Activated T-helper 1 cell treated with anti-CD3 and anti-CD28 coated beads, Interleukin-12 subunit alpha, Interleukin-12 subunit beta, Interleukin-2, Interleukin-4 antibody, amounts not matched to agents 30 ng/mL and 10 ng/mL and 1 ng/mL, durations not matched to agents 14 hours and 24 hours and 36 hours (primary cell): ENCODE measurements at regions not wholly inside any gene's neighbourhood (a gene's known extent, or its start where the extent isn't known, plus 50 kb on each side); places are given as distances from the start of the nearest gene placed in this dataset.

Experiments
- DNase-seq: peaks from one replicate; pipeline ENCODE4 v3.0.0; 2021; ENCODE audit warnings: low spot score
- H3K27ac Mint-ChIP-seq: one replicate; pipeline ENCODE4 v1.8.0; 2021; ENCODE audit warnings: mild to moderate bottlenecking, mixed read lengths
- H3K27me3 Mint-ChIP-seq: one replicate; pipeline ENCODE4 v1.8.0; 2022; ENCODE audit warnings: mild to moderate bottlenecking, moderate library complexity, mixed read lengths; ENCODE audit not compliant: insufficient read depth
- H3K36me3 Mint-ChIP-seq: one replicate; pipeline ENCODE4 v1.8.0; 2021; ENCODE audit warnings: low read depth, mixed read lengths
- H3K4me1 Mint-ChIP-seq: one replicate; pipeline ENCODE4 v1.8.0; 2021; ENCODE audit warnings: low read depth, mixed read lengths
- H3K4me3 Mint-ChIP-seq: one replicate; pipeline ENCODE4 v1.8.0; 2021; ENCODE audit warnings: mild to moderate bottlenecking, moderate library complexity, mixed read lengths
- H3K9me3 Mint-ChIP-seq: one replicate; pipeline ENCODE4 v1.8.0; 2021; ENCODE audit warnings: mixed read lengths
- intact Hi-C: fragments of 100-400 bp; cut with micrococcal nuclease; formaldehyde crosslinking; loops from one replicate; pipeline ENCODE4 v1.15.1; 2024

DNA sequence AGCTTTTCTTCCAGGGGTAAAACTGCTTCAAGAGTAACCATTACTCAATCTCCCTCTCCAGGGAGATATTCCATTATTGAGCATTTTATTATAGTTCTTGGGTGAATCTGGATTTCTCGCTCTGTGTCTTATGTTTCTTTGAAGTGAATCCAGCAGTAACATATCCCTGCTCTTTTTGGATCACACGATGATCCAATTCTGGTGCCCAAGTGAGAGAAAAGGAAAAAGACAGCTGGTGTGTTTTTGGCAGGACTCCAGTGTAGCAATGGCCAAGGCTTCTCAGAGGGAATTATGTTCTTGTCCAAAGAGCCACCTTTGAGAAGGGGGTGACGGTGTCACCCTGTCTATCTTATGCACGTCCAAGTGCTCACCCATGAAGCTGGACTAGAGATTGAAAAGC, 140.3 kb upstream of the ERRFI1 start:
- Mint-ChIP-seq H3K4me1 (peaks cover 25% of the 10 kb centered on the region), H3K36me3 (peaks cover 2% of the 10 kb centered on the region), H3K27ac (no peak overlapping the region), H3K9me3 (no peaks in the 10 kb centered on the region), H3K27me3 (peaks cover 6% of the 10 kb centered on the region), H3K4me3 (no peak overlapping the region)
- intact Hi-C loops, result loop anchor here (5.0 kb wide), 1 partner anchor 134 kb away; no protein-coding TSS in a partner anchor
- DNase-seq, result no peak

DNA sequence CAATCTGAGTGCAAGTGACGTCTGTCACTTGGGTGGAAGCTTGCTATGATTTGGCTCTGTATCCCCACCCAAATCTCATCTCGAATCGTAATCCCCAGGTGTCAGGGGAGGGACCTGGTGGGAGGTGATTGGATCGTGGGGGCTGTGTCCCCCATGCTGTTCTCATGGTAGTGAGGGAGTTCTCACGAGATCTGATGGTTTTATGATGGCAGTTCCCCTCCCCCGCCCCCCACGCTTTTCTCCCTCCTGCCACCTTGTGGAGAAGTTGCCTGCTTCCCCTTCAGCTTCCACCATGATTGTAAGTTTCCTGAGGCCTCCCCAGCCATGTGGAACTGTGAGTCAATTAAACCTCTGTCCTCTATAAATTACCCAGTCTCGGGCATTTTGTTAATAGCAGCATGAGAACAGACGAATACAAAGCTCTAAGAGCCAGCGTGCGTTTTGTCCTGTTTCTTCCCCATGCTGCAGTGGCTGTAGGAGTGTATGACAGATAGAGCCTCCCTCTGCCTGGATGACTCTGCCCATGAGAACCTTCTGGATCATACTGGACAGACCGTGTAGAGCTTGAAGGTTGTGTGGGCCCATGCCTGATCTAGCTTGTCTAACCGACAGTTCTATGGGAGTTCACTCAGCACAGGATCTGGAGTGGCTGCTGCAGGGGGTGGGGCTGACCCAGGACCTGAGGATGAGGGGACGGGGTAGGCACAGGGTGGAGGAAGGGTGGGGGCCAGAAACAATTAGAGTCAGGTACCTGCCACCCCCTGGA, 139.7 kb upstream of the ERRFI1 start:
- Mint-ChIP-seq H3K4me1 (peaks cover 25% of the 10 kb centered on the region), H3K36me3 (peaks cover 2% of the 10 kb centered on the region), H3K9me3 (no peaks in the 10 kb centered on the region), H3K27ac (no peak overlapping the region), H3K27me3 (peaks cover 8% of the 10 kb centered on the region), H3K4me3 (no peak overlapping the region)
- intact Hi-C loops, result loop anchor here (5.0 kb wide), 1 partner anchor 133 kb away; no protein-coding TSS in a partner anchor
- DNase-seq, result no peak

DNA sequence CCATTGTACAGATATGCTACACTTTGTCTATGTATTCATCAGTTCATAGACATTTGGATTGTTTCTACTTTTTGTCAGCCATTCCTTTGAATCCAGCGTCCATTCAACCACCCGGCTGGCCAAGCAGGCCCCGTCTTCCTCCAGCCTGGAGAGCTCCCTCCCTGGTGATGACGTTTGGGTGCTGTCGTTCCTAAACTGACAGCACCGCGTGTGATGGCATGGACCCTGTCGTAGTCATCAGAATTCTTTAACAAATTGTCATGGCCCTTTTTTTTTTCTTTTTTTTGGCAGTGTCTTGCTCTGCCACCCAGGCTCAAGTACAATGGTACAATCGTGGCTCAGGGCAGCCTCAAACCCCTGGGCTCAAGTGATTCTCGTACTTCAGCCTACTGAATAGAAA, 138.6 kb upstream of the ERRFI1 start:
- peaks cover 8% of the 10 kb centered on the region for H3K27me3 Mint-ChIP-seq
- H3K4me1 Mint-ChIP-seq, result peaks cover 19% of the 10 kb centered on the region
- intact Hi-C loops, result loop anchor here (5.0 kb wide), 1 partner anchor 132 kb away; no protein-coding TSS in a partner anchor
- no peak overlapping the region for H3K4me3 Mint-ChIP-seq
- DNase-seq, result no peak
- H3K27ac Mint-ChIP-seq, result no peak overlapping the region
- H3K36me3 Mint-ChIP-seq, result peaks cover 2% of the 10 kb centered on the region
- H3K9me3 Mint-ChIP-seq, result no peaks in the 10 kb centered on the region

DNA sequence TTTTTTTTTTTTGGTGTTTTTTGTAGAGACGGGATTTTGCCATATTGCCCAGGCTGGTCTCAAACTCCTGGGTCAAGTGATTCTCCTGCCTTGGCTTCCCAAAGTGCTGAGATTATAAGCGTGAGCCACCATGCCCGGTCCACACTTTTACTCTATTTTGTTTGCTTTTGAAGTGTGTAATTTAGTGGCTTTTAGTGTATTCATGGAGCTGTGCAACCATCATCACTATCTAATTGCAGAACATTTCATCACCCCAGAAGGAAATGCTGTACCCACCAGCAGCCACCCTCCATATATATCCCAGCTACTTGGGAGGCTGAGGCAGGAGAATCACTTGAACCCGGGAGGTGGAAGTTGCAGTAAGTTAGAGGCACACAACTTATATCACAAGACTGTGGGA, 136.9 kb upstream of the ERRFI1 start:
- peaks cover 12% of the 10 kb centered on the region for H3K27me3 Mint-ChIP-seq
- H3K9me3 Mint-ChIP-seq, result no peaks in the 10 kb centered on the region
- H3K27ac Mint-ChIP-seq, result no peak overlapping the region
- no peaks in the 10 kb centered on the region for H3K36me3 Mint-ChIP-seq
- H3K4me1 Mint-ChIP-seq, result peaks cover 16% of the 10 kb centered on the region
- DNase-seq, result no peak
- intact Hi-C loops, result no loop called here
- H3K4me3 Mint-ChIP-seq, result no peak overlapping the region

DNA sequence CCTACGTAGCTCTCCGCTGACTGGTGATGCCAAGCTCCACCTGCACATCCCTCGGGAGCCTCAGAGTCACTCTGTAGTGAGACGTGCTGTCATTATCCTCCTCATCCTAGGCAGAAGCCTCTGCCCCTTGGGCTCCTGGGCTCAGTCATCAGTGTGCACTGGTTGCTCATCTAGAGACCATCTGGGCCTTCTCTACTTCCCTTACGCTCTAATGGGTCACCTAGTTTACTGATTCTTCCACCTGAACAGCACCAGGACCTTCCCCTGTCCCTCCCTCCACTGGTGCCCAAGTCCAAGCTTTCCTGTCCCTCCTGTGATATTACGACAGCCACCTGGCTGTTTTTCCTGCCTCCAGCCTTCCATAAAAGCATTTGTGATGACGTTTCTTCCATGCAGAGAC, 136.1 kb upstream of the ERRFI1 start:
- H3K4me1 Mint-ChIP-seq, result peaks cover 10% of the 10 kb centered on the region
- H3K27ac Mint-ChIP-seq, result no peak overlapping the region
- H3K4me3 Mint-ChIP-seq, result no peak overlapping the region
- DNase-seq, result no peak
- H3K9me3 Mint-ChIP-seq, result no peaks in the 10 kb centered on the region
- intact Hi-C loops, result no loop called here
- no peaks in the 10 kb centered on the region for H3K36me3 Mint-ChIP-seq
- peaks cover 15% of the 10 kb centered on the region for H3K27me3 Mint-ChIP-seq

DNA sequence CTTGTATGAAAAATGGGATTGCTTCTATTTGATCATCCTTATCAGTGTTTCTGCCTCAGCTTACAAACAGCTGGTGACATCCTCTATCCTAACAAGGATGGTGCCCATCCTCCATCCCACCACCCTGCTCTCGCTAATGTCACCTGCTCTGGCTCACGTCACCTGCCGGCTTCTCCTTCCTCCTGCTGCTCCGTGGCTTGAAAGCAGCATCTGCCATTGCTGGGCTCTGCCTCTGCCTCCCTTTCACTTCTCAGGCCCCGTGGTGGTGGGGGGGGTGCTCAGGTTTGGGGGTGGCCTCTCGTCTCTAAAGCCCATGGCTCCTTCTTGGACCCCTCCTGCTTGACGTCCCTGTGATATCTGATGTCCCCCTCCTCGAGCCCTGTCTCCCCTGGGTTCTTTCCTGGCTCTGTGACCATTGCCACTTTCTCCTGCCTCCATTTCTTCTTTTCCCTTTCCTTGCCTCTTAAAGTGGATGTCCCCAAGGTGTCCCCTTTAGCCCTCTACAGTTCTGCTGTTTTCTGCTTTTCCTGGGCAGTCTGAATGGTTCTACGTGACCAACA, 135.5 kb upstream of the ERRFI1 start:
- Mint-ChIP-seq H3K27ac (no peak overlapping the region), H3K36me3 (no peaks in the 10 kb centered on the region), H3K9me3 (no peaks in the 10 kb centered on the region), H3K27me3 (peaks cover 17% of the 10 kb centered on the region), H3K4me3 (no peak overlapping the region), H3K4me1 (peaks cover 5% of the 10 kb centered on the region)
- intact Hi-C loops, result no loop called here
- DNase-seq, result no peak

DNA sequence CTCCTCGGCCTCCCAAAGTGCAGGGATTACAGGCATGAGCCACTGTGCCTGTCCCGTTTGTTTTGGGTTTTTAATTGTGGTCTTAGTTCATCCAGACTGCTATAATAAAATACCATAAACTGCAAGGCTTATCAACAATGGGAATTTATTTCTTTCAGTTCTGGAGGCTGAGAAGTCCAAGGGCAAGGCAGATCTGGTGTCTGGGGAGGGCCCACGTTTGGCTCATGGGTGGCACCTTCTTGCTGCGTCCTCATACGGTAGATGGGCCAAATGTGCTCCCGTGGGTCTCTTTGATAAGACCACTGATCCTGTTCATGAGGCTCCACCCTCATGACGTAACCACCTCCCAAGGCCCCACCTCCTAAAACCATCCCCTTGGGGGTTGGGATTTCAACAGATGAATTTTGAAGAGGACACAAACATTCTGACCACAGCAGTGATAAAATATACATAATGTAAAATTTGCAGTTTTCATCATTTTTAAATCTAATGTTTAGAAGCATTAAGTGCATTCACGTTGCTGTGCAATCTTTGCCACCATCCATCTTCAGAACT, 133.4 kb upstream of the ERRFI1 start:
- Mint-ChIP-seq H3K36me3 (no peaks in the 10 kb centered on the region), H3K4me1 (peaks cover 5% of the 10 kb centered on the region), H3K4me3 (no peak overlapping the region), H3K27ac (no peak overlapping the region), H3K27me3 (peaks cover 20% of the 10 kb centered on the region), H3K9me3 (no peaks in the 10 kb centered on the region)
- DNase-seq, result no peak
- intact Hi-C loops, result no loop called here

DNA sequence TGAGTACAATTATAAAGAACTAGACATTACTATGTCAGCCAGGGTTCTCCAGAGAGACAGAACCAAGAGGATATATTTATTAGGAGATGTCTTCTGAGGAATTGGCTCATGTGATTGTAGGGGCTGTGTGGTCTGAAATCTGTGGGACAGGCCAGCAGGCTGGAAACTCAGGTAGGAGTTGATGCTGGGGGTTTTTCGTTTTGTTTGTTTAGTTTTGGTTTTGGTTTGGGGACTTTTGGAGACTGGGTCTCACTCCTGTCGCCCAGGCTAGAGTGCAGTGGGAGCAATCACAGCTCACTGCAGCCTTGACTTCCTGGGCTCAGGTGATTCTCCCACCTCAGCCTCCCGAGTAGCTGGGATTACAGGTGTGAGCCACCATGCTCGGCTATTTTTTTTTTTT, 132.9 kb upstream of the ERRFI1 start:
- H3K4me1 Mint-ChIP-seq, result peaks cover 5% of the 10 kb centered on the region
- no peak for DNase-seq
- H3K27ac Mint-ChIP-seq, result no peak overlapping the region
- no peak overlapping the region for H3K4me3 Mint-ChIP-seq
- H3K36me3 Mint-ChIP-seq, result no peaks in the 10 kb centered on the region
- intact Hi-C loops, result no loop called here
- H3K9me3 Mint-ChIP-seq, result no peaks in the 10 kb centered on the region
- peaks cover 21% of the 10 kb centered on the region for H3K27me3 Mint-ChIP-seq

DNA sequence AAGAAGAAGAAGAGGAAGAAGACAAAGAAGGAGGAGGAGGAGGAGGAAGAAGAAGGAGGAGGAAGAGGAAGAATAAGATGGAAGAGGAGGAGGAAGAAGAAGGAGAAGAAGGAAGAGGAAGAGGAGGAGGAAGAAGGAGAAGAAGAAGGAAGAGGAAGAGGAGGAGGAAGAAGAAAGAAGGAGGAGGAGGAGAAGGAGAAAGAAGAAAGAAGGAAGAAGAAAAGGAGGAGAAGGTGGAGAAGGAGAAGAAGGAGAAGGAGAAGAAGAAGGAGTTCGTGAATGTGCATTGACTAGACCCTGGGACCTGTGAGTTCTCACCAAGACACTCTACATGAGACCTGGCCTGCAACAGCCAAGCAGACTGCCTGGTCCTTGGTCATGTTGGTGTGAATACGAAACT, 131.7 kb upstream of the ERRFI1 start:
- intact Hi-C loops, result no loop called here

DNA sequence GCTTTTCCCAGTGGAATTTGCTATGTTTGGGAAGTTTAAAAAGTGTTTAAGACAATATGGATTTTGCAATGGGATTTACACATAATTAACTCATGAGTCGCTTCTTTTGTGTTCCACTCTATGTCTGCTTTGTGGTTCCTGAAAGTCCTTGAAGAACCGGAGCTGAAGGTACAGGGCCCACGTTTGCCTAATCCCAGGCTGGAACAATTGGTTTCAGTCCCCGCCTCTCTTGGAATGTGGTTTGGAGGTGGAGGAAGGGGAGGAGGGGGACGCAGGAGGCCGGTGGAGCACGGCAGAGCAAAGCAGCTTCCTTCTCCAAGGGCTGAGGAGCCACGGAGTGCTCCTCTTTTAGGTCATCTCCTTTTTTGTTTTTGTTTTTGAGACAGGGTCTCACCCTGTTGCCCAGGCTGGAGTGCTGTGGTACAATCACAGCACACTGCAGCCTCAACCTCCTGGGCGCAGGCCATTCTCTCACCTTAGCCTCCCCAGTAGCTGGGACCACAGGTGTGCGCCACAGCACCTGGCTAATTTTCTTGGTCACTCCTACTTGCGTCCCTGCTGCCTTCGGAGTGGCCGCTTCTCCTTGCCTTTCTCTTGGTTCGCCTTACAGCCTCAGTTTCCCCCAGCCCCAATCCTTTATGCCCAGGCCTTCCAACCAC, 129.5 kb upstream of the ERRFI1 start:
- Mint-ChIP-seq H3K27ac (no peak overlapping the region), H3K4me3 (no peak overlapping the region), H3K36me3 (peaks cover 2% of the 10 kb centered on the region), H3K9me3 (peaks cover 12% of the 10 kb centered on the region), H3K4me1 (peaks cover 33% of the 10 kb centered on the region), H3K27me3 (peaks cover 20% of the 10 kb centered on the region)
- DNase-seq, result no peak
- intact Hi-C loops, result no loop called here

More for the DNA sequence above, 131.7 kb upstream of the ERRFI1 start:
- peaks cover 11% of the 10 kb centered on the region for H3K9me3 Mint-ChIP-seq
- no peak overlapping the region for H3K27ac Mint-ChIP-seq
- peaks cover 17% of the 10 kb centered on the region for H3K4me1 Mint-ChIP-seq
- peaks cover 22% of the 10 kb centered on the region for H3K27me3 Mint-ChIP-seq
- peaks cover 2% of the 10 kb centered on the region for H3K36me3 Mint-ChIP-seq
- no peak overlapping the region for H3K4me3 Mint-ChIP-seq
- no peak for DNase-seq

DNA sequence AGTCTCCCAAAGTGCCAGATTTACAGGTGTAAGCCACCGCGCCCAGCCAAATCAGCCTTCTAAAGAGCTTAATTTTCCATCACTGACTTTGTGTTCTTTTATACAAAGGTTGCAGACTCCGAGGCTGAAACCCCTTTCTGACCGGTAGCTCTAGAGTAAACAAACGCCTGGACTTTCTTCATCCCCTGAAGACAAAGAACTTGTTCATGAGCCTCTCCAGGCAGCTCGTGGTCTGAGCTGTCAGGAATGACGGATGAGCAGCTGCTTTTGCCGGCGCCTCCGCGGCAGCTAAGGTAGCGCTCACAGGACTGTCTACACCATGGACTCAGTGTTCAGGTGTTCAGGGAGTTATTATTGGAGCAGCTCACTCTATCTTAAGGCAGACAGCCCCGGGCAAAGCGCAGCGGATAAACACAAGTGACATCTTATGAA, 128.5 kb upstream of the ERRFI1 start:
- Mint-ChIP-seq H3K36me3 (peaks cover 2% of the 10 kb centered on the region), H3K4me3 (no peak overlapping the region), H3K27ac (no peak overlapping the region), H3K27me3 (peaks cover 20% of the 10 kb centered on the region), H3K9me3 (peaks cover 12% of the 10 kb centered on the region), H3K4me1 (peaks cover 40% of the 10 kb centered on the region)
- DNase-seq, result no peak
- intact Hi-C loops, result no loop called here

DNA sequence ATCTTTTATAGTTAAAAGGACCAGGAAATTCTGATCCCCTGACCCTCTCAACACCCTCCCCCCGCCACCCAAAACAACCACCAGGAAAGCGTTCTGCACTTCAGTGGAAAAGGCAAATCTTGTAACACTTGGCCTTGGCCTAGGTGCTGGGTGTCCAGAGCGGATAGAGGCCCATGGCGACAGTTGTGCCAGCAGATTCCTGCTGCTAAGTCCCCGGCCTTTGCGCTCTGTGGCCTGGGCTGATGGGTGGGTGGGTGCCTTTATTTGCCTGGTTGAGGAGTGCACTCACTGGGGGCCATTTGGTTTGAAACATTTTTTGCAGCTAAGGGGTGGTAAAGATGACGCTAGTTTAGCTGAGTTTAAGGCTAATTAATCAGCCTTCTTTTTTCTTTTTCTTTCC, 127.9 kb upstream of the ERRFI1 start:
- Mint-ChIP-seq H3K27ac (no peak overlapping the region), H3K4me3 (peak overlapping the region; percentile 74), H3K27me3 (peaks cover 23% of the 10 kb centered on the region), H3K4me1 (peaks cover 44% of the 10 kb centered on the region), H3K9me3 (peaks cover 12% of the 10 kb centered on the region), H3K36me3 (peaks cover 4% of the 10 kb centered on the region)
- no peak for DNase-seq
- intact Hi-C loops, result loop anchor here (1.0 kb wide), 3 partner anchors 28 to 128 kb away; partner anchors contain the start of gene ERRFI1
